ENCODE measurements at regions not wholly inside any gene's neighbourhood (a gene's known extent, or its start where the extent isn't known, plus 50 kb on each side); places are given as distances from the start of the nearest gene placed in this dataset.
A peak's percentile ranks its signal among the peaks of the same experiment; 100 is the strongest.
"Not testable (repeated sequence)": the region's sequence is repeated elsewhere in the genome, so short reads cannot be mapped to it uniquely, and the experiment has no call there.

DNA sequence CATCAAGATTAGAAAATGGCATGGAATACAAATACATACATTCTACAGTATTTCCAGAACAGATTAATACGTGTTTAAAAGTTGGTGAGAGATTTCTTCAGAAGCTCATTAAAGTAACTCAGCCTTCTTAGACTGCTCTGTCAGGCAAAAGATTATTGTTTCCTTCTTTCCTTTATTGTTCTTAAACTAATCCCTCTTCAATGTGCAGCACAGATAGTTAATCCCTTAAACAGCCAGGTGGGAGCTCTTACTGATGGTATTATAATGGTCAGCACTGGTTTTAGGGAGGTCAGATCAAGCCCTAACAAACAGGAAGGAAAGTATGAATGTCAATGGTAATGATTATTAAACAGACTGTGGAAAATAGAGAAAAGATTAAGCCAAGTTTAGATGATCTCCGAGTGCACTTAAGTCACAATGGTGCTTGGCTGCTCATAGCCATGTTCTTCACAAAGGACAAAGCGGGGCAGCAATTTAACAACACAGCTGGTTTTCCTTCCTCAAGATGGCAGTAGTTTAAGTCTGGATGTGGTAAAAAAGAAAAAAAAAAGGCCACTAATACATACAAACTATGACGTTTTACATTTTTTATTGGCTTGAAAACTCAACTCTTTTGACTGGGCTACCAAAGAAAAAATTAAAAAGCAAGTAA, 992.6 kb downstream of the PCDH9 start:
- Mint-ChIP-seq H3K4me1 (no peaks in the 10 kb centered on the region), H3K36me3 (no peaks in the 10 kb centered on the region), H3K4me3 (no peak overlapping the region), H3K9me3 (no peaks in the 10 kb centered on the region), H3K27ac (no peak overlapping the region), H3K27me3 (no peaks in the 10 kb centered on the region)
- CTCF ChIA-PET, result no interaction called here
- DNase-seq, result no peak

GRCh38 chr13:66234159-66234558, 996.0 kb downstream of the PCDH9 start:
- Mint-ChIP-seq H3K9me3 (peaks cover 5% of the 10 kb centered on the region), H3K4me3 (no peak overlapping the region), H3K4me1 (no peaks in the 10 kb centered on the region), H3K36me3 (no peaks in the 10 kb centered on the region), H3K27me3 (no peaks in the 10 kb centered on the region), H3K27ac (no peak overlapping the region)
- DNase-seq, result no peak
- CTCF ChIA-PET, result no interaction called here

DNA sequence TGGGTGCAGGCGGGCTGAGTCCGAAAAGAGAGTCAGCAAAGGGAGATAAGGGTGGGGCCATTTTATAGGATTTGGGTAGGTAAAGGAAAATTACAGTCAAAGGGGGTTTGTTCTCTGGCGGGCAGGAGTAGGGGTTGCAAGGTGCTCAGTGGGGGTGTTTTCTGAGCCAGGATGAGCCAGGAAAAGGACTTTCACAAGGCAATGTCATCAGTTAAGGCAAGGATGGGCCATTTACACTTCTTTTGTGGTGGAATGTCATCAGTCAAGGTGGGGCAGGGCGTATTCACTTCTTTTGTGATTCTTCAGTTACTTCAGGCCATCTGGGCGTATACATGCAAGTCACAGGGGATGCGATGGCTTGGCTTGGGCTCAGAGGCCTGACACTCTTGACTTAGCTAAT, 998.2 kb downstream of the PCDH9 start:
- H3K4me1 Mint-ChIP-seq, H3K4me3 Mint-ChIP-seq, H3K27me3 Mint-ChIP-seq, H3K9me3 Mint-ChIP-seq, CTCF ChIA-PET, H3K36me3 Mint-ChIP-seq, H3K27ac Mint-ChIP-seq, DNase-seq: not testable (repeated sequence)

GRCh38 chr13:66225072-66225471, 1005.1 kb downstream of the PCDH9 start:
- H3K36me3 Mint-ChIP-seq, result no peaks in the 10 kb centered on the region
- H3K27me3 Mint-ChIP-seq, result no peaks in the 10 kb centered on the region
- peaks cover 6% of the 10 kb centered on the region for H3K4me1 Mint-ChIP-seq
- H3K27ac Mint-ChIP-seq, result no peak overlapping the region
- CTCF ChIA-PET, result no interaction called here
- H3K4me3 Mint-ChIP-seq, result no peak overlapping the region
- H3K9me3 Mint-ChIP-seq, result peaks cover 4% of the 10 kb centered on the region
- DNase-seq, result no peak

DNA sequence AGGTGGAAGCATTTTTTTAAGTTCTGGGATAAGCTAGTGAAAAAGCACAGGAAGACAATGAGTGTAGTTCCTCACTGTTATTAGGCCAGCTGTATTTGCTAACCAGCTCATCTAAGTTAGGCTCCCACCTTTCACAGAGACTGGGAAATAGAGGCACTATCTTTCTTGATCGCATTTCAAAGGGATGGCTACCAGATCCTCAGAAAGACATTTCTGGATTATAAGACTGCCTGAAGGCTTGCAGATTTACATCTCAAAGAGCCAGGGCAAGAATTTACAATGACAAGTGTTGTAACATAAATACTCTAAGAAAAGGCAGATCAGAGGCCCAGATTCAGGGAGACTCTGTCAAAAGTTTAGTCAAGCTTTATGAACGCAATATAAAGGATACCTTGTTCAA, 1005.5 kb downstream of the PCDH9 start:
- H3K27ac Mint-ChIP-seq, result no peak overlapping the region
- CTCF ChIA-PET, result no interaction called here
- no peaks in the 10 kb centered on the region for H3K27me3 Mint-ChIP-seq
- no peak overlapping the region for H3K4me3 Mint-ChIP-seq
- no peaks in the 10 kb centered on the region for H3K36me3 Mint-ChIP-seq
- peaks cover 4% of the 10 kb centered on the region for H3K9me3 Mint-ChIP-seq
- H3K4me1 Mint-ChIP-seq, result peaks cover 6% of the 10 kb centered on the region
- no peak for DNase-seq

DNA sequence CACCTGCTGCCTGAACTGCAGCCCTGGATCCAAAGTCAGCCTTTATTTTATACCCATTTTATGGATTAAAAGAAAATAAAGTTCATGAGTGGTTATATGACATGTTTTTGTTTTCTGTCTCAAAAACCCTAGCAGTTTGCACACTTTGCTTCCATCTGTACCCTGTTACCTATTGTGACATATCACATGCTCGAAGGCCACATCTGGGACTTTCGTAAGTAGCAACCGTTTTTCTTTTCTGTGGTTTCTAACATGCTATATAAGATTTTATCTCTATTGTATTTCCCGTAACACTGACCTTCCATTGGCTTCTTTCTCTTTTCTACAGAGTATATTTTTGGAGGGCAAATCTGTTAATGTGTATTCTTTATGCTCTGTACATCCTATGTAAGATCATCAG, 1007.2 kb downstream of the PCDH9 start:
- Mint-ChIP-seq H3K4me1 (peaks cover 6% of the 10 kb centered on the region), H3K9me3 (no peaks in the 10 kb centered on the region), H3K4me3 (no peak overlapping the region), H3K27ac (peak overlapping the region; percentile 30), H3K36me3 (no peaks in the 10 kb centered on the region), H3K27me3 (no peaks in the 10 kb centered on the region)
- CTCF ChIA-PET, result no interaction called here
- no peak for DNase-seq

DNA sequence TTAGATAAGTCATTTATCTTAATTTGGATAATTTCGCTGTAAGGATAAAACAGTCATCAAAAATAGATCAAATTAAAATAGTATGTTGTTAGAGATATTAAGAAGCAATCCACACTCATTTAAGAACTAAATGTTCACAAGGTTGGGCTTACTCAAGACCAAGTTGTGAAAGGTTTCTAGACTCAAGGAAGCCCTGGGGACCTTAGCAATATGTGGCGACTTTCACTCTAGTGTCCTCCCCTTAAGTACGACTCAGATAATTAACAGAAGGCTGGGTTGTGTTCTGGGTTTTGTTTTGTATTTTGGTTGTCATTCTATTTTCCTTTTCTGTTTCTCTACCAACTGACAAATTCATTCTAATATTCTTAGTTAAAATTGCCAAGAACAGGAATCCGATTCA, 1008.0 kb downstream of the PCDH9 start:
- H3K4me3 Mint-ChIP-seq, result no peak overlapping the region
- DNase-seq, result no peak
- no peaks in the 10 kb centered on the region for H3K27me3 Mint-ChIP-seq
- peaks cover 6% of the 10 kb centered on the region for H3K4me1 Mint-ChIP-seq
- no peak overlapping the region for H3K27ac Mint-ChIP-seq
- H3K36me3 Mint-ChIP-seq, result no peaks in the 10 kb centered on the region
- no peaks in the 10 kb centered on the region for H3K9me3 Mint-ChIP-seq
- CTCF ChIA-PET, result no interaction called here

DNA sequence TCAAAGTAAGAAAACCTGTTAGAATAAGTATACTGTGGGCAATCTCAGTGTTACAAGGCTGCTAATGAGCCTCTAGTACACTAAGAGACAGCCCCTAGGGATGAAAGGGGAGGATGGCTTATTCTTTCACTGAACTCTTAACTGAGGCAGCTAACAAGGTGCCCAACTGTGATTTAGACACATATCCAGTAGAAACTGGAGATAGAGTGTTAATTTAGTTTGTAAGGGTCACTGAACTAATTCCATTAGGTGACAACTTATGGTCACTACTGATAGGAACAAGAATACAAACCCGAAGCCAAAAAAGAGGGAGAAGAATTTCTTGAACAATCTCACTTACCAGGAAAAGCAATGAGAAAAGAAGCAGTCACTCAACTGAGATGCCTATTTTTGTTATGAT, 1010.6 kb downstream of the PCDH9 start:
- CTCF ChIA-PET, result no interaction called here
- no peak overlapping the region for H3K27ac Mint-ChIP-seq
- no peaks in the 10 kb centered on the region for H3K9me3 Mint-ChIP-seq
- H3K4me1 Mint-ChIP-seq, result peaks cover 6% of the 10 kb centered on the region
- no peak for DNase-seq
- H3K4me3 Mint-ChIP-seq, result no peak overlapping the region
- no peaks in the 10 kb centered on the region for H3K36me3 Mint-ChIP-seq
- no peaks in the 10 kb centered on the region for H3K27me3 Mint-ChIP-seq

GRCh38 chr13:66218583-66218982, 1011.6 kb downstream of the PCDH9 start:
- no peaks in the 10 kb centered on the region for H3K9me3 Mint-ChIP-seq
- H3K27me3 Mint-ChIP-seq, result no peaks in the 10 kb centered on the region
- CTCF ChIA-PET, result no interaction called here
- no peak overlapping the region for H3K27ac Mint-ChIP-seq
- no peak overlapping the region for H3K4me3 Mint-ChIP-seq
- peaks cover 6% of the 10 kb centered on the region for H3K4me1 Mint-ChIP-seq
- H3K36me3 Mint-ChIP-seq, result no peaks in the 10 kb centered on the region
- DNase-seq, result no peak

GRCh38 chr13:66216728-66217127, 1013.4 kb downstream of the PCDH9 start:
- no peaks in the 10 kb centered on the region for H3K27me3 Mint-ChIP-seq
- H3K4me1 Mint-ChIP-seq, result no peaks in the 10 kb centered on the region
- CTCF ChIA-PET, result no interaction called here
- no peak for DNase-seq
- no peak overlapping the region for H3K4me3 Mint-ChIP-seq
- H3K9me3 Mint-ChIP-seq, result no peaks in the 10 kb centered on the region
- H3K27ac Mint-ChIP-seq, result no peak overlapping the region
- no peaks in the 10 kb centered on the region for H3K36me3 Mint-ChIP-seq

DNA sequence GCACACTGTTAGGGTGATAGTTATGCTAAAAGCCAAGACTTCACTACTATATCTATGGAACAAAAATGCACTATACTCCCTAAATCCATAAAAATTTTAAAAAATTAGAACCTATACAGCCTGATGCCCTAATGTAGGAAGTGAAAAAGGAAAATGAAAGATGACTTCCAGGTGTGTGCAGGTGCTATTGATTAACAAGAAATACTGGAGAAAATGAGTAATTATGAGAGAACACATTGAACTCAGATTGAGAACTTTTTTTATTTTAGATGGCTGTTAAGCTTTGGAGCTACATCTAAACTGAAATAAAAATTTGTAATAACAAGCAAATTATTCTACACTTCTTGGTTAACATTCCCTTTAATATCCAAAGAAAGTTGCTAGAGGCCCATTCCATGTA, 1015.7 kb downstream of the PCDH9 start:
- Mint-ChIP-seq H3K36me3 (no peaks in the 10 kb centered on the region), H3K4me3 (no peak overlapping the region), H3K4me1 (no peaks in the 10 kb centered on the region), H3K27me3 (no peaks in the 10 kb centered on the region), H3K9me3 (no peaks in the 10 kb centered on the region), H3K27ac (no peak overlapping the region)
- no peak for DNase-seq
- CTCF ChIA-PET, result no interaction called here

- Mint-ChIP-seq H3K9me3 (no peaks in the 10 kb centered on the region), H3K4me3 (no peak overlapping the region), H3K27ac (no peak overlapping the region), H3K36me3 (no peaks in the 10 kb centered on the region), H3K4me1 (no peaks in the 10 kb centered on the region), H3K27me3 (no peaks in the 10 kb centered on the region)
- no peak for DNase-seq
- CTCF ChIA-PET, result no interaction called here
Measured at GRCh38 chr13:66212511-66212910, 1017.6 kb downstream of the PCDH9 start.

- H3K27ac Mint-ChIP-seq, result no peak overlapping the region
- no peaks in the 10 kb centered on the region for H3K36me3 Mint-ChIP-seq
- H3K27me3 Mint-ChIP-seq, result no peaks in the 10 kb centered on the region
- no peaks in the 10 kb centered on the region for H3K9me3 Mint-ChIP-seq
- no peak overlapping the region for H3K4me3 Mint-ChIP-seq
- no peak for DNase-seq
- H3K4me1 Mint-ChIP-seq, result no peaks in the 10 kb centered on the region
- CTCF ChIA-PET, result no interaction called here
Measured at GRCh38 chr13:66210677-66211076, 1019.5 kb downstream of the PCDH9 start.

GRCh38 chr13:66208589-66208988, 1021.5 kb downstream of the PCDH9 start:
- CTCF ChIA-PET, result no interaction called here
- H3K36me3 Mint-ChIP-seq, result no peaks in the 10 kb centered on the region
- no peak overlapping the region for H3K27ac Mint-ChIP-seq
- no peak for DNase-seq
- no peaks in the 10 kb centered on the region for H3K27me3 Mint-ChIP-seq
- H3K4me3 Mint-ChIP-seq, result no peak overlapping the region
- H3K9me3 Mint-ChIP-seq, result no peaks in the 10 kb centered on the region
- no peaks in the 10 kb centered on the region for H3K4me1 Mint-ChIP-seq

DNA sequence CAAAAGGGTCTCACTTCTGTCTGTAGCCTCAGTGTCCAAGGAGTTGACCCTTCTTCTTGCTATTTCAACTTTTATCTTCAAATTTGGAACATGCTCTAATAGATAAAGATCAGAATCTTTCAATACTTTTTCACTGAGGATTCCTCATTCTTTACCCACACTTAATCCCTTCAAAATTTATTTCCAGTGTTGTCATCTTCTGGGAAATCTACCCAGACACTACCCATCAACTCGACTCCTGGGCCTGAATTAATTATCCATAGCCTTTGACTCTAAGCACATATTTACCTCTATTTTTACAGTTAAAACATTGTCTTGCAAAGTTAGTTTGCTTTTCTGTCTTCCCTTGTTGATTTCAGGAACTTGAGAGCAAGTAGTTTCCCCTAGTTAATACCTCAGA, 1022.5 kb downstream of the PCDH9 start:
- Mint-ChIP-seq H3K4me1 (no peaks in the 10 kb centered on the region), H3K27ac (no peak overlapping the region), H3K9me3 (no peaks in the 10 kb centered on the region), H3K27me3 (no peaks in the 10 kb centered on the region), H3K4me3 (no peak overlapping the region), H3K36me3 (no peaks in the 10 kb centered on the region)
- no peak for DNase-seq
- CTCF ChIA-PET, result no interaction called here

GRCh38 chr13:66205807-66206206, 1024.3 kb downstream of the PCDH9 start:
- no peaks in the 10 kb centered on the region for H3K27me3 Mint-ChIP-seq
- no peaks in the 10 kb centered on the region for H3K9me3 Mint-ChIP-seq
- no peak overlapping the region for H3K27ac Mint-ChIP-seq
- H3K36me3 Mint-ChIP-seq, result no peaks in the 10 kb centered on the region
- CTCF ChIA-PET, result no interaction called here
- no peaks in the 10 kb centered on the region for H3K4me1 Mint-ChIP-seq
- DNase-seq, result no peak
- no peak overlapping the region for H3K4me3 Mint-ChIP-seq

All from activated naive CD4-positive, alpha-beta T cell treated with anti-CD3 and anti-CD28 coated beads, Interleukin-2, amount 10 ng/mL, durations not matched to agents 7 days and 5 days (primary cell).